GM19193 (cell line): ENCODE measurements at regions not wholly inside any gene's neighbourhood (a gene's known extent, or its start where the extent isn't known, plus 50 kb on each side); places are given as distances from the start of the nearest gene placed in this dataset.

ENCODE experiments used
- POLR2A ChIP-seq: IDR thresholded peaks from 4 replicates; pipeline ENCODE4 v1.6.1; 2011; ENCODE audit not compliant: insufficient read depth, insufficient read length; ENCODE audit errors: extremely low read depth

- TF ChIP-seq POLR2A, result no peak
These were observed 163.7 kb upstream of the TNRC6C start for GRCh38 chr17:77794846-77795245.

GRCh38 chr17:77795685-77796084 lies 162.8 kb upstream of the TNRC6C start:
- no peak for TF ChIP-seq POLR2A

GRCh38 chr17:77796176-77796860 lies 162.2 kb upstream of the TNRC6C start:
- no peak for TF ChIP-seq POLR2A

- no peak for TF ChIP-seq POLR2A
These were observed 160.5 kb upstream of the TNRC6C start for GRCh38 chr17:77798031-77798430.

- no peak for TF ChIP-seq POLR2A
These were observed 160.0 kb upstream of the TNRC6C start for GRCh38 chr17:77798481-77798880.

- no peak for TF ChIP-seq POLR2A
These were observed 157.7 kb upstream of the TNRC6C start for GRCh38 chr17:77800816-77801215.

- no peak for TF ChIP-seq POLR2A
These were observed 156.8 kb upstream of the TNRC6C start for GRCh38 chr17:77801545-77802332.

GRCh38 chr17:77802333-77802615 lies 156.2 kb upstream of the TNRC6C start:
- TF ChIP-seq POLR2A, result no peak

- TF ChIP-seq POLR2A, result no peak
These were observed 155.7 kb upstream of the TNRC6C start for GRCh38 chr17:77802811-77803220.

GRCh38 chr17:77803726-77804125 lies 154.8 kb upstream of the TNRC6C start:
- TF ChIP-seq POLR2A, result no peak

- no peak for TF ChIP-seq POLR2A
These were observed 153.6 kb upstream of the TNRC6C start for GRCh38 chr17:77804796-77805426.

- TF ChIP-seq POLR2A, result no peak
These were observed 151.3 kb upstream of the TNRC6C start for GRCh38 chr17:77807051-77807745.

- TF ChIP-seq POLR2A, result no peak
These were observed 150.6 kb upstream of the TNRC6C start for GRCh38 chr17:77807746-77808441.

- no peak for TF ChIP-seq POLR2A
These were observed 149.6 kb upstream of the TNRC6C start for GRCh38 chr17:77808686-77809425.
